SK-N-SH (cell line): ENCODE measurements at regions not wholly inside any gene's neighbourhood (a gene's known extent, or its start where the extent isn't known, plus 50 kb on each side); places are given as distances from the start of the nearest gene placed in this dataset.

Experiments
- CTCF ChIA-PET: fragments of 300-600, 350-600 bp; formaldehyde crosslinking; extraction: SDS; loops from one replicate; lab custom pipeline; 2021; lab: Yijun Ruan, JAX
- POLR2A ChIA-PET: fragments of 350-600 bp; sonication (Branson Sonifier 250); formaldehyde crosslinking; extraction: SDS; loops from one replicate; lab custom pipeline; 2020; ENCODE audit warnings: antibody characterized with exemption, inconsistent platforms; lab: Yijun Ruan, JAX
- DNase-seq: peaks from one replicate; pipeline ENCODE4 v3.0.0; 2012
- H2AFZ ChIP-seq: fragments of 200-600 bp; sonication (generic); 2 replicates; pipeline ENCODE4 v1.8.1; 2016; ENCODE audit warnings: antibody characterized with exemption, mild to moderate bottlenecking, low read depth
- H3F3A ChIP-seq: fragments of 200-600 bp; sonication (generic); replicated peaks from 2 replicates; pipeline ENCODE3; 2016; ENCODE audit warnings: antibody characterized with exemption, mild to moderate bottlenecking; ENCODE audit not compliant: insufficient read depth
- H3K27ac ChIP-seq, 2 experiments: fragments of 200-500 bp in 1 of 2; fragments of 200-600 bp in 1 of 2; sonication (Bioruptor generic) in 1 of 2; sonication (generic), shearing (Covaris generic) in 1 of 2; 2 replicates each; pipeline versions ENCODE4 v1.5.1 to v1.6.1; 2014 to 2016; ENCODE audit warnings: low read depth in 2 of 2, inconsistent platforms in 1 of 2, low read length in 1 of 2, mild to moderate bottlenecking in 1 of 2, mixed read lengths in 1 of 2
- H3K27me3 ChIP-seq: fragments of 200-600 bp; sonication (generic), shearing (Covaris generic); 2 replicates; pipeline ENCODE4 v1.6.1; 2016; ENCODE audit warnings: mixed run types; ENCODE audit not compliant: insufficient read depth
- H3K36me3 ChIP-seq, 2 experiments: fragments of 200-500 bp in 1 of 2; fragments of 200-600 bp in 1 of 2; sonication (Bioruptor generic) in 1 of 2; sonication (generic) in 1 of 2; replicated peaks in 1 of 2; 2 replicates each; pipeline versions ENCODE3 to v1.5.1; 2014 to 2016; ENCODE audit warnings: low read length in 1 of 2, mild to moderate bottlenecking in 1 of 2; ENCODE audit not compliant: insufficient read depth in 2 of 2, control insufficient read depth in 1 of 2
- H3K4me1 ChIP-seq, 2 experiments: fragments of 200-500 bp in 1 of 2; fragments of 200-600 bp in 1 of 2; sonication (Bioruptor generic) in 1 of 2; sonication (generic), shearing (Covaris generic) in 1 of 2; 2 replicates each; pipeline versions ENCODE4 v1.5.1 to v1.6.1; 2014 to 2016; ENCODE audit warnings: low read depth in 1 of 2, low read length in 1 of 2, mixed run types in 1 of 2; ENCODE audit not compliant: insufficient read depth in 2 of 2, control insufficient read depth in 1 of 2
- H3K4me2 ChIP-seq: fragments of 200-600 bp; sonication (generic), shearing (Covaris generic); 2 replicates; pipeline ENCODE4 v1.6.1; 2017; ENCODE audit warnings: mixed run types
- H3K4me3 ChIP-seq, 2 experiments: fragments of 200-500 bp in 1 of 2; fragments of 200-600 bp in 1 of 2; sonication (Bioruptor generic) in 1 of 2; sonication (generic), shearing (Covaris generic) in 1 of 2; 2 replicates each; pipeline versions ENCODE4 v1.5.1 to v1.8.1; 2014 to 2016; ENCODE audit warnings: low read depth in 2 of 2, inconsistent platforms in 1 of 2, low read length in 1 of 2, mild to moderate bottlenecking in 1 of 2, mixed read lengths in 1 of 2, moderate library complexity in 1 of 2
- H3K79me2 ChIP-seq: fragments of 200-600 bp; sonication (generic); 2 replicates; pipeline ENCODE4 v1.8.1; 2017; ENCODE audit warnings: mild to moderate bottlenecking; ENCODE audit not compliant: insufficient read depth
- H3K9ac ChIP-seq: fragments of 200-600 bp; sonication (generic); 2 replicates; pipeline ENCODE4 v1.6.1; 2017; ENCODE audit warnings: mixed run types
- H3K9me2 ChIP-seq: fragments of 200-600 bp; sonication (generic); 2 replicates; pipeline ENCODE4 v1.6.1; 2017; ENCODE audit warnings: mixed run types
- H3K9me3 ChIP-seq: fragments of 200-600 bp; sonication (generic); 2 replicates; pipeline ENCODE4 v1.6.1; 2017; ENCODE audit warnings: mixed run types, mild to moderate bottlenecking, moderate library complexity
- H4K20me1 ChIP-seq: fragments of 200-600 bp; sonication (generic); 2 replicates; pipeline ENCODE4 v1.6.1; 2017; ENCODE audit warnings: mild to moderate bottlenecking, mixed run types; ENCODE audit not compliant: insufficient read depth
- EP300 ChIP-seq, 2 experiments: IDR thresholded peaks; 2 replicates each; pipeline versions ENCODE4 v1.4.0 to v1.6.1; 2012; ENCODE audit warnings: borderline replicate concordance in 1 of 2, low read depth in 1 of 2, low read length in 1 of 2
- EZH2phosphoT487 ChIP-seq: fragments of 200-600 bp; sonication (generic); IDR thresholded peaks from 2 replicates; pipeline ENCODE4 v1.6.1; 2017; ENCODE audit warnings: low read depth, mixed run types, mild to moderate bottlenecking, antibody characterized with exemption, moderate library complexity, borderline replicate concordance
- FOXJ3 ChIP-seq: sonication (generic); formaldehyde crosslinking; IDR thresholded peaks from 2 replicates; pipeline ENCODE4 v1.5.1; 2020; ENCODE audit warnings: mild to moderate bottlenecking, missing genetic modification reagents
- GATA2 ChIP-seq: sonication (generic); formaldehyde crosslinking; IDR thresholded peaks from 2 replicates; pipeline ENCODE4 v1.5.0; 2020; ENCODE audit warnings: mild to moderate bottlenecking, missing genetic modification reagents
- MXI1 ChIP-seq: IDR thresholded peaks from 2 replicates; pipeline ENCODE4 v1.6.1; 2012; ENCODE audit warnings: mild to moderate bottlenecking, low read depth, low read length, improper control_type of control experiment
- NRF1 ChIP-seq: IDR thresholded peaks from 2 replicates; pipeline ENCODE4 v1.6.1; 2012; ENCODE audit warnings: low read depth, mild to moderate bottlenecking, low read length
- RFX5 ChIP-seq: IDR thresholded peaks from 2 replicates; pipeline ENCODE4 v1.6.1; 2012; ENCODE audit warnings: mild to moderate bottlenecking, improper control_type of control experiment, low read length
- SIN3A ChIP-seq: IDR thresholded peaks from 2 replicates; pipeline ENCODE4 v1.6.1; 2012; ENCODE audit warnings: low read depth, mild to moderate bottlenecking, low read length, moderate library complexity, borderline replicate concordance
- SMC3 ChIP-seq: IDR thresholded peaks from 2 replicates; pipeline ENCODE4 v1.6.1; 2012; ENCODE audit warnings: low read depth, low read length, improper control_type of control experiment
- TAF1 ChIP-seq: IDR thresholded peaks from 2 replicates; pipeline ENCODE4 v1.6.1; 2012; ENCODE audit warnings: low read depth, mild to moderate bottlenecking, low read length, moderate library complexity, borderline replicate concordance
- TEAD4 ChIP-seq: IDR thresholded peaks from 2 replicates; pipeline ENCODE4 v1.4.0; 2012; ENCODE audit warnings: mild to moderate bottlenecking, borderline replicate concordance; ENCODE audit not compliant: insufficient read depth
- WGBS: methylation state at CpG from one replicate; pipeline ENCODE4 v1.1.6; 2017; ENCODE audit warnings: low lambda C conversion rate; 5-methylcytosine and 5-hydroxymethylcytosine counted together
- TF ChIP-seq, protein P1 (sequence below): IDR thresholded peaks from 2 replicates; pipeline ENCODE4 v1.6.1; 2012; ENCODE audit warnings: mild to moderate bottlenecking, low read depth, low read length, moderate library complexity
- TF ChIP-seq, protein P2 (sequence below): fragments of 200-600 bp; sonication (generic); IDR thresholded peaks from 2 replicates; pipeline ENCODE4 v1.6.1; 2017; ENCODE audit warnings: antibody characterized with exemption, mild to moderate bottlenecking, moderate library complexity

DNA sequence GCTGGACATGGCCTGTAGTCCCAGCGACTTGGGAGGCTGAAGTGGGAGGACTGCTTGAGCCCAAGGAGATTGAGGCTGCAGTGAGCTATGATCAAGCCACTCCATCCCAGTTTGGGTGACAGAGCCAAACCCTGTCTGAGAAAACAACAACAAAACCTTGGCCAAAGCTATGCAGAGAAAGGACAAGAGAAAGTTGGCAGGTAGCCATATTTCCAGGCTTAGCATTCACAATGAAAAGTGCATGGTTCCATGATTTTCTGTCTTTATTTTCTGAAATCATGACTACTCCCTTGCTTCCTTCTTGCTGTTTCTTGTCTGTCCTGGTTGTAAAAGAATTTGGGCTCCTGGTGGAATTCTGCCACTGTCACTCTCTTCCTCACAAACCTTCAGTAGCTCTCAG lies 284.6 kb upstream of the C2CD4B start:
- POLR2A ChIA-PET, result no interaction called here
- DNase-seq, result no peak
- peaks cover 13% of the 10 kb centered on the region for H3F3A ChIP-seq
- H3K9ac ChIP-seq, result no peak overlapping the region
- no peaks in the 10 kb centered on the region for H3K27me3 ChIP-seq
- WGBS, result 88% methylated on average over 1 of the region's 1 CpG
- no peak overlapping the region for H3K27ac ChIP-seq
- CTCF ChIA-PET, result interaction anchor here (0.6 to 1.1 kb wide), 3 partner anchors 24 to 293 kb away, joined by 3 to 4 read pairs (median 3); no protein-coding TSS in a partner anchor
- peaks cover 10% of the 10 kb centered on the region for H3K79me2 ChIP-seq
- peaks cover 22 to 25% of the 10 kb centered on the region in 2 experiments; a peak in 3 of 4 replicates for H3K4me1 ChIP-seq
- no peaks in the 10 kb centered on the region for H3K9me3 ChIP-seq
- H4K20me1 ChIP-seq, result no peaks in the 10 kb centered on the region
- H2AFZ ChIP-seq, result no peak overlapping the region
- no peaks in the 10 kb centered on the region for H3K9me2 ChIP-seq
- H3K4me3 ChIP-seq, result no peak overlapping the region
- TF ChIP-seq, protein P1, sequence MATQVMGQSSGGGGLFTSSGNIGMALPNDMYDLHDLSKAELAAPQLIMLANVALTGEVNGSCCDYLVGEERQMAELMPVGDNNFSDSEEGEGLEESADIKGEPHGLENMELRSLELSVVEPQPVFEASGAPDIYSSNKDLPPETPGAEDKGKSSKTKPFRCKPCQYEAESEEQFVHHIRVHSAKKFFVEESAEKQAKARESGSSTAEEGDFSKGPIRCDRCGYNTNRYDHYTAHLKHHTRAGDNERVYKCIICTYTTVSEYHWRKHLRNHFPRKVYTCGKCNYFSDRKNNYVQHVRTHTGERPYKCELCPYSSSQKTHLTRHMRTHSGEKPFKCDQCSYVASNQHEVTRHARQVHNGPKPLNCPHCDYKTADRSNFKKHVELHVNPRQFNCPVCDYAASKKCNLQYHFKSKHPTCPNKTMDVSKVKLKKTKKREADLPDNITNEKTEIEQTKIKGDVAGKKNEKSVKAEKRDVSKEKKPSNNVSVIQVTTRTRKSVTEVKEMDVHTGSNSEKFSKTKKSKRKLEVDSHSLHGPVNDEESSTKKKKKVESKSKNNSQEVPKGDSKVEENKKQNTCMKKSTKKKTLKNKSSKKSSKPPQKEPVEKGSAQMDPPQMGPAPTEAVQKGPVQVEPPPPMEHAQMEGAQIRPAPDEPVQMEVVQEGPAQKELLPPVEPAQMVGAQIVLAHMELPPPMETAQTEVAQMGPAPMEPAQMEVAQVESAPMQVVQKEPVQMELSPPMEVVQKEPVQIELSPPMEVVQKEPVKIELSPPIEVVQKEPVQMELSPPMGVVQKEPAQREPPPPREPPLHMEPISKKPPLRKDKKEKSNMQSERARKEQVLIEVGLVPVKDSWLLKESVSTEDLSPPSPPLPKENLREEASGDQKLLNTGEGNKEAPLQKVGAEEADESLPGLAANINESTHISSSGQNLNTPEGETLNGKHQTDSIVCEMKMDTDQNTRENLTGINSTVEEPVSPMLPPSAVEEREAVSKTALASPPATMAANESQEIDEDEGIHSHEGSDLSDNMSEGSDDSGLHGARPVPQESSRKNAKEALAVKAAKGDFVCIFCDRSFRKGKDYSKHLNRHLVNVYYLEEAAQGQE, result no peak
- TF ChIP-seq, protein P2, sequence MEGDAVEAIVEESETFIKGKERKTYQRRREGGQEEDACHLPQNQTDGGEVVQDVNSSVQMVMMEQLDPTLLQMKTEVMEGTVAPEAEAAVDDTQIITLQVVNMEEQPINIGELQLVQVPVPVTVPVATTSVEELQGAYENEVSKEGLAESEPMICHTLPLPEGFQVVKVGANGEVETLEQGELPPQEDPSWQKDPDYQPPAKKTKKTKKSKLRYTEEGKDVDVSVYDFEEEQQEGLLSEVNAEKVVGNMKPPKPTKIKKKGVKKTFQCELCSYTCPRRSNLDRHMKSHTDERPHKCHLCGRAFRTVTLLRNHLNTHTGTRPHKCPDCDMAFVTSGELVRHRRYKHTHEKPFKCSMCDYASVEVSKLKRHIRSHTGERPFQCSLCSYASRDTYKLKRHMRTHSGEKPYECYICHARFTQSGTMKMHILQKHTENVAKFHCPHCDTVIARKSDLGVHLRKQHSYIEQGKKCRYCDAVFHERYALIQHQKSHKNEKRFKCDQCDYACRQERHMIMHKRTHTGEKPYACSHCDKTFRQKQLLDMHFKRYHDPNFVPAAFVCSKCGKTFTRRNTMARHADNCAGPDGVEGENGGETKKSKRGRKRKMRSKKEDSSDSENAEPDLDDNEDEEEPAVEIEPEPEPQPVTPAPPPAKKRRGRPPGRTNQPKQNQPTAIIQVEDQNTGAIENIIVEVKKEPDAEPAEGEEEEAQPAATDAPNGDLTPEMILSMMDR, result no peak
- TF ChIP-seq RFX5 (no peak), EP300 (IDR thresholded peaks at IDR 0.05; ENCODE audit: borderline replicate concordance in 1 of 2, low read depth in 1 of 2, low read length in 1 of 2) (no peak), MXI1 (no peak), FOXJ3 (CRISPR knock-in tag) (no peak), SIN3A (no peak), SMC3 (no peak), TEAD4 (no peak), GATA2 (CRISPR knock-in tag) (no peak), EZH2phosphoT487 (no peak), NRF1 (no peak), TAF1 (no peak)
- H3K4me2 ChIP-seq, result no peak overlapping the region
- H3K36me3 ChIP-seq, result no peaks in the 10 kb centered on the region
